GM21737 (cell line): ENCODE measurements at regions not wholly inside any gene's neighbourhood (a gene's known extent, or its start where the extent isn't known, plus 50 kb on each side); places are given as distances from the start of the nearest gene placed in this dataset.

Experiments used
- ATAC-seq: cut with Tn5 transposase; IDR thresholded peaks from one replicate; pipeline ENCODE4 v1.9.1; 2021; ENCODE audit warnings: mild to moderate bottlenecking, moderate library complexity; ENCODE audit not compliant: unreplicated experiment

DNA sequence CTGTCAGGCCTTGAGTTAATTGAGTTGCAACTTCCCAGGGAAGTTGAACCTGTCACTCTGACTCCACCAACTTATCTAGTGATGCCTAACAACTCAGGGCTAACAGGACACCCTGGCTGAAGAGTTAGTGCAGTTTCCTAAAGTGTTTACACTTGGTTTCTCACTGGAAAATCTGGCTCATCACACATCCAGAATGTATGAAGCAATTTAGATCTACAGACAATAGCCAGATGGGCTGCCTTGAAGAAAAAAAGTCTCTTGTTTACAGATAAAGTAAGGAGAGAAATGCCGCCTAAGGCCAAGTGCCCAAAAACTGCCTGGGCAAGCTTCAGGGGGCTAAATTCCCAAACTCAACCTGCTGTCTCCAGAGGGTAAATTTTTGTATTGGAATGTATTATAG is 446.3 kb upstream of the NCAM2 start:
- ATAC-seq = no peak

DNA sequence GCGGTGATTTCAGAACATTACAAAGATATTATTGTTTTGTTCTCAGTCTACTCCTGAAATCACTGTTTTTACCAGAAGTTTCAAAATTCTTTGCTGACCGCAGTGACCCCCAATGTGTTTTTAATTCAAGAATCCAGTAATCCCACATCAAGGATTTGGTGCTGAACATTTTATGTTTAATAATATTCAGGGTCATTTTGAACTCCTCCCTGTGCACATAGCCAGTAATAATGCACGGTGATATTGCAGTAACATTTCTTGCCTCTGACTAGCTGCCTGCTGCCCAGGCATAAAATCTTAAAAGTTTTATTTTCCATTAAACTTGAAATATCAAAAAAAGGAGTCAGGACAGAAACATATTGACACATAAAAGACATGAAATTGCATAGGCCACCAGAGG is 443.4 kb upstream of the NCAM2 start:
- ATAC-seq = no peak

DNA sequence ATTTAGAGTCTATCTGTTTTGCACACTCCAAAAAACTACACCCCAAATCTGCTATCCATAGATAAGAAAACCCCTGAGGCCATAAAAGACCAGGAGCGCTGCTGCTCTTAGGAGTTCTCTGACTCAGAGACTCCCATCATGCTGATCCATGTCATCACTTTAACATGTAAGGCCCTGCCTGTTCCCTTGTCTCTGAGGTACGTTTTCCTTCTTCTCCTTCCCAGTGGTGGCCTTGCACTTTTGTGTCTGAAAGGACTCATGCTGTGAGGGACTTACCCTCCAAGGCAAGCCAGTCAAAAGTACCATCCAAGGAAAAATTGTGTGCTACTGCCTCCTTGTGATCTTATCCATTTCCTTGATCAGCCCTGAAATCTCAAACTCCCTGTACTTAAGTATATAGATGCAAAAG is 427.4 kb upstream of the NCAM2 start:
- no peak for ATAC-seq

DNA sequence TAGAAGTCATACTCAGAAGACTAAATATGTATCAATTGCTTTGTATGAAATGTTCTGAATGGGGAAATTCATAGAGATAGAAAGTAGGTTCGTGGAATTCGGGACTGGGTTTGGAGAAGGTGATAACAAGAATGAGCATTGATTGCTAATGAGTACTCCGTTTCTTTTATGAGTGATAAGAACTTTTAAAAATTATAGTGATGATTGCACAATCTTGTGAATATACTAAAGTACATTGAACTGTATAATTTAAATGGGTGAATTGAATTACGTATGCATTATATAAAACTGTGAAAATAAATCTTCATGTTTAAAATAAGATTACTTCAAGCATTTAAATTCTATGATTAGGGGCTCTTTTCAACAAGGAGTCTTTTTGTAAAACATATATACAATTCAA is 425.6 kb upstream of the NCAM2 start:
- no peak for ATAC-seq

DNA sequence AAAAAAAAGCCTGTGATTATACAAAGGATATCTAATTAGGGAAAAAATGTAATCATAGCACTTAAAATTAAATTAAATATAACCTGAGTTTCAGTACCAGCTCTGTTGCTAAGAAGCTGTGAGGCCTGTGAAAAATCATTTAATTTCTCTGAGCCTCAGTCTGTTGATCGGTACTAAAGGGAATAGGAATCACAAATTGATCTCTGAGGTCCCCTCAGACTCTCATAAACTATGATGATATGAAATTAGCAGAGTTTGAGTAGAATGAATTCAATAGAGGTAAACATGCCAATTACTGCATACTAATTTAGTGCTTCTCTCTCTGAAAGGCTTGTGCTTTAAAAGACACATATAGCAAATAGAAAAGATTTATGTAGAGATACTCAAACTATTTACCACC is 416.8 kb upstream of the NCAM2 start:
- ATAC-seq = no peak

DNA sequence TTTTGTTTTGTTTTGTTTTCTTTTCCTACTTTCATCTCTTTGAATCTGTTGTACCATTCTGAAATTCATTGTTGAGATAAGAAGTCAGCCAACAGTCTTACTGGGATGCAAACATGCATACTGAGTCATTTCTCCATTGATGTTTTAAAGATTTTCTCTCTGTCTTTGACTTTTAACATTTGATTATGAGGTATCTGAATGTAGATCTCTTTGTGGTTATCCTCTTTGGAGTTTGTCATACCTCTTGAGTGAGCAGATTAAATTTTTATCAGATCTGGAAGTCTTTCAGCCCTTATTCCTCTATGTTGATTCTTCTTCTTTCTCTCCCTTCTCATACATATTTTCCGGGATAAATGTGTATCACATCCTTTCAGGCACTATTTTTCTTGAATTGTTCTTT is 406.9 kb upstream of the NCAM2 start:
- ATAC-seq = no peak

DNA sequence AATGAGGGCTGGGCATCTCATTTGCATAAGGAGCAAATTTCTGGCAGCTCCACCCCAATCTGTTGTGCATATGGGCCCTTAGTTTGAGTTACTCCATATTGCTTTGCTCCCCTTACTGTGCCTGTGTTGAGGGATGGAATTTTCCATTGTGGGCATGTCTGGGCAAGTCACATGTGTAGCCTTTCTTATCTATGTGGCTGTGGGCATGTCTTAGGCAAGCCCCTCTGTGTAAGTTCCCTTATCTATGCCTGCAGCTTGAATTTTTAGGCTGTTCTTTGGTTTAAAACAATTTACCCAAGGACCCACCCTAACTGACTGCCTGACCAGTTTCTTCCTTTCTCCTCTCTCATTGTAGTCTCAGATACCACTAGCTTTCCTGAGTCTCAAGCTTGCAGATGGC is 405.7 kb upstream of the NCAM2 start:
- ATAC-seq = no peak

DNA sequence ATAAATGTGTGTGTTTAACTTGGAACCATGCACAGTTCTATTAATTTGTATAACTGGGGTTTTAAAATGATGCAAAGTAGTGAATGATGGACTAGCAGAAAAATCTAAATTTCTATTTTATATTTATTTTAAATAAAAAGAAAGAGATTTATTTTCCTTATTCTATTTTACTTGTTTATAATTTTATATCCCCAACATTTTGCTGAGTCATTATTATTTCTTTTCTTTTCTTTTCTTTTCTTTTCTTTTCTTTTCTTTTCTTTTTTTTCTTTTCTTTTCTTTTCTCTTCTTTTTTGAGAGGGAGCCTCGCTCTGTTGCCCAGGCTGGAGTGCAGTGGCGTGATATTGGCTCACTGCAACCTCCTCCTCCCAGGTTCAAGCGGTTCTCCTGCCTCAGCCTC is 395.0 kb upstream of the NCAM2 start:
- ATAC-seq = no peak

DNA sequence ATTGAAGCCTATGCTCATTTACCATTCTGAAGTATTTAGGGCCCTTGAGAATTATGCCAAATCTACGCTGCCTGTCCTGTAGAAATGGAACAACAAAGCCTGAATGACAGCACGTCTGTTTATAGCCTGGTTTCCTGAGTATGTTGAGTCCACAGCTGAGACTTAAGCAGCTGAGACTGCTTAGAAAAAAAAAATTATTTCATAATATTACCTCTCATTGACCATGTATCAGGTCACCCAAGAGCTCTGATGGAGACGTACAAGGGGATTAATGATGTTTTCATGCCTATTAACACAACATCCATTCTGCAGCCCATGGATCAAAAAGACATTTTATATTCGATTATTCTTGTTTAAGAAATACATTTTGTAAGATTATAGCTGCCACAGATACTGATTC is 387.2 kb upstream of the NCAM2 start:
- no peak for ATAC-seq

DNA sequence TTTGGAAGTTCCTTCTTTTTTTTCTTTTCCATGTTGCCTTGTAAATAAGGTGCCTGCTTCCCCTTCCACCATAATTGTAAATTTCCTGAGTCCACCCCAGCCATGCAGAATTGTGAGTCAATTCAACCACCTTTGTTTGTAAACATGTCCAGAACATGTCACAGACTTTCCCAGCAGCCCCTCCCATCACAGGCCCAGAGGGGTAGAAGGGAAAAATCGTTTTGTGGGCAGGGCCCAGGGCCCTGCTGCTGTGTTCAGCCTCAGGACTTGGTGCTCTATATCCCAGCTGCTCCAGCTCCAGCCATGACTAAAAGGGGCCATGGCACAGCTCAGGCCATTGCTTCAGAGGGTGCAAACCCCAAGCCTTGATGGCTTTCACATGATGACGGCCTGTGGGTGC is 384.6 kb upstream of the NCAM2 start:
- ATAC-seq = no peak

DNA sequence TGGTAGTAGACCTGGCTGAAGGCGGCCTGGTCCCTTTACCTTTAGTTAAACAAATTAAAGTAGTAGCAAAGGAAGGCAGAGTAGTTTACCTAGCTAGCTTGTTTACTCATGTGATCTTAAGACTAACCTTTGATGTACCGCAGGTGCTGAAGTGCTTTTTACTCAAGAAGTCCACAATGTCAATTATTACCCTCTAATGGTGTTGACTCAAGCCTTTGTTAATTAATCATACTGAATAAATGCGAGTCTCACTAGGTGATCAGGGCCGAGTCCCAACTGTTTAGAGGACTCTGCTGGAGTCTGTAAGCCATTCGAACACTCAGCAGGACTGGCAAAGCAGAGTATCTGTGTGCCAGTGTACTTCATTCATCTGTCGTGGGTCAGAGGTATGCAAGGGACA is 381.1 kb upstream of the NCAM2 start:
- ATAC-seq = no peak

DNA sequence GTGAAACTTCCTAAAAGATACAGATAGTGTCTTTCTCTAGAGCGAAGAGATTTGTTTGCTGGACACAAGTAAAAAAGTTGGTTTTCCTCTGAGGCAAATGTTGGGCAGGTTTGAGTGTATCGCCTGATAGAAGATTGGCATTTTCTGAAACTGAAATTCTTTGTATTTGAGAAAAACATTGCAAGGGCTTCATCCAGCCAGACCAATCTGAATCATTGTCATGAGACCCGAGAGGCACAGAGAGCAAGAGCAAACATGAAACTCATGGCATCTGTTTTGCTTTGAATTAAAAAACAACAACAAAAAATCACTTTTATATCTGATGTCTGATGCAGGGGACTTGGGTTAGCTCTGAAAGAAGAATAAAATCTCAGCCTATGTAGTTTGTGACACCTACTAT is 379.3 kb upstream of the NCAM2 start:
- no peak for ATAC-seq

DNA sequence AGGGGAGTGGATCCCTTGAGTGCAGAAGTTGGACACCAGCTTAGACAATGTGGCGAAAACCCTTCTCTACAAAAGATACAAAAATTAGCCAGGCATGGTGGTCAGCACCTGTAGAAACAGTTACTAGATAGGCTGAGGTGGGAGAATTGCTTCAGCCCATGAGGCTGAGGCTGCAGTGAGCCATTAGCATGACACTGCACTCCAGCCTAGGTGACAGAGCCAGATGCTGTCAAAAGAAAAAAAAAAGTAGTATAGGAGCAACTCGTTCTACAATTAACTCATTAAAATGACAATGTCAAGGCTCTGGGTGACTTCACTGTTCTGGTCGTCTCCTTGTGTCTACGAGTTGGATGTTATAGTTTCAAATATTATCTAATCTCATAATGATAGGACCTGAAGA is 370.6 kb upstream of the NCAM2 start:
- ATAC-seq = no peak

DNA sequence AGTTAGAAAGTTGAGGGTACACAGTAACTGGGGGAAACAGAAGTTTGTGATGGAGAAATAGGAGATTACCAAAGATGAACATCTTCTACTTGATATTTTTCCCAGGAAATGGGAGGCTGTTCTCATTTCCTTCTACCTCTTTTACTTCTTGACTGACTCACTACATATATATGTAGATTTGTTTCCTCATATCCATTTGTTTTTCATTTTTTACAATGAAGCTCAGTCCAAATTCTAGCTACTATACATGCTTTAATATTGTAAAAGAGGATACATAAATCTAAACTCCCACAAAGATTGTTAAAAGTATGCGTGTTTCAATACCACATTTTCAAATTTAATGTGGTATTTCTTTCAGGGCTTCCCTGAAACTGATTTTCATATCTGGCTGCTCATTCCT is 366.6 kb upstream of the NCAM2 start:
- ATAC-seq = no peak

DNA sequence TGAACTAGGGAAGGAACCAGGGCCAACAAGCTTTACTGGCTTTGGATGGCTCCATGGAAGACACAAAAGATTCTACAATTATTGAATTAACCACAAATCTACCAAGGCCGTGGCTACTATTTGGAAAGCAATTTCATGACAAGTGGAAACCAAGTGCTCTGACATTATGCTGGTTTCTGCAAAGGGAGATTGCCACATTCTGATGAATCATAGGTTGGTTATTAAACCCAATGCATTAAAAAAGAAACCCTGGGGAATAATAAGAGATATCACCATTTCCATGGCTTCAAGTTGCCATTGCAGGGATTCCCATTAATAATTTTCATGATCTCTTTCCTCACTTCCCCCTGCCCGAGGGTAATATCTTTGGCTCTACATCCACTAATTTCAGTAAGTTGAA is 359.2 kb upstream of the NCAM2 start:
- ATAC-seq = no peak

DNA sequence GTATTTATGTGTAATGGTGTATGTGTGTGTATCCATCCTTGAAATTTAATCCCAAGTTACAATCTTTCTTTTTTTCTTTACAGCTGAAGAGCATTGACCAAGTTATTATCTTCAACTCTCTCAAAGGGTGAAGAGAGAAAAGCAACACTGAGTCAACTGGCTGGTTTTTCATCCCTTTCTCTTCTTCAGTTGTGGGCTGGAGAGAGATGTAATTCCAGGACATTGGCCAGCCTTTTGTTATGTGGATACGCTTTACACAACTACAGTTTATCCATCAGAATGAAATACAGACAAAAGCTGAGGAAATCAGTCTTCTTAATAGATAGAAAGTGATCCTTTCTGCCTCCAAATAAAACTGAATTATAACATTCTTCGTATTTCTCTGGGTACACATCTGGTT is 357.0 kb upstream of the NCAM2 start:
- no peak for ATAC-seq

DNA sequence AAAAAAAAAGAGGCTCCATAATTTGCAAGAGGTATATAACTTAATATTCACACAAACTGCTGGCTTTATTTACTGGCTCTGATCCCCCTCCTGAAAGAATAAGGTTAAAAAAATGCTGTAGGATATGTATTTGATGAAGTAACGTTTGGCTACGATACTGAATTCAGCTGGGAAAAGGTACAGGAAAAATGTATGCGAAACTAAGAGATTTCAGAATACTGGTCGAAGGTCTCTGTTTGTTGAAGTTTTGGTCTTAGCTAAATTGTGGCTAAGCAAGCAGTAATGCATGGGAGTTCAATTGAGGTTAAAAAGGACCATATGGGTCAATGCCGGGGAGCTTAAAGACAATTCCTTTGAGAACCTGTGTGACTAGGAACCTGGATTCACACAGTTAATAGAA is 355.5 kb upstream of the NCAM2 start:
- ATAC-seq = no peak

DNA sequence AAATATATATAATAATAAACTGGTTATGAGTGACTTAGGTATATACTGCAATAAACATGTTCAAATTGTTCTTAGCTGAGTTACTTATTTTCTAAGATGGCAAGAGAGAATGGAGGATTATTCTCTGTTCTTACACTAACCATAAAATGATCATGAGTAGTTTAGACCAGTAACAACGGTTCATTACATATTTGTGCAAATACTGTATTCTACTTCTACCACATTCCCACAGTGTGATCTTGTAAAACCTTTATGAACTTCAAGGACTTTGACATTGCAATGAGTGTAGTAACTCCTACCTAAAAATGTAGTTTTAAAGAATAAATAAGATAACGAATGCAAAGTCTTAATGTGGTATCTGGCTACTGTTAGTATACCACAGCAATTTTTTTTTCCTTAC is 353.7 kb upstream of the NCAM2 start:
- ATAC-seq = no peak

DNA sequence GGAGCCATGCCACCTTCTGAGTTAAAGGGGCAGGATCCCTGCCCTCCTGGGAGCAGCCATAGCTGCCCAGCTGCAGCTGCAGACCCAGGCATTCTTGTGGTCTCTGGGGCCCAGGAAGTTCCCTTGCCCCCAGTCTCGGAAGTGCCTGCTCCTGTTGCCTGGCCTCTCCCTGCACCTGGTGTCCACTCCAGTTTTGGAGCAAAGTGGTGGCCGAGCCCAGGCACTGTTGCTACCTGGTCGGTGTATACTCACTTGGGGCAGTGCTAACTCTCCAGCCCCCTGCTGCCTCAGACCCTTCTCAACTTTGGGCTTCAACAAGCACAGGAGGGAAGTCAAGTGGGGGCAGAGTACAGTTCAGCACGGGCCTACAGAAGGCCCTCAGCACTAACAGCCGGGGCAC is 352.9 kb upstream of the NCAM2 start:
- no peak for ATAC-seq

DNA sequence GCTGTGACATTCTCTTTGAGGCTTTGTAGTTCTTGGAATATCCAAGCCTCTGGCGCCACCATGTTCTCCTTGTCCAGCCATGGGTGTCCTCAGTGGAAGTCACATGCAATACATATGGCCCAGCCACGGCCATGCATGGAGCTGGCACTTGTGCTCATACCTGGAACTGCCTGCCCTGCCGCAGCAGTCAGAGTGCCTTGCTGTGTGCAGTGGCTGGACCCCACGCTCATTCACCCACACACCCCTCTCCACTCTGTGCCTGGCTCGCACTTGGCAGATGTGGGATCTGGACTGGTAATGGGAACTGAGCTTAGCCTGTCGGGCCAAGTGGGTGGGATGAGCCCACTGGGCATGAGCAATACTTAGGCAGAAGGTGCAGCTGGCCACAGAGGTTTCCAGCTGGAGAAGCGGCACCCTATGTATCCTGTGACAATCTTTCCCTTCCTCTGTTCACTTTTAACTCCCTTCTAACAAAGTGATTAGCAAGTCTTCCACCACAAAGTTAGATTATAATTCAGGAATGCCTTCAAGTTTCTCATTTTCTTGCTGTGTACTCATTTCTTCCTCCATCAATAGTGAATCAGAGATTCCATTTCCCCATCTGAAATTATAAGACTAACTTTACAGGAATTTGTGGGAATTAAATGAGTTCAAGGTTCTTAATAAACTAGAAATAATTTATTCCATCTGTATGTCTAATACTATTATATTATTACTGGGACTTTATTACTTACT is 351.6 kb upstream of the NCAM2 start:
- no peak for ATAC-seq

DNA sequence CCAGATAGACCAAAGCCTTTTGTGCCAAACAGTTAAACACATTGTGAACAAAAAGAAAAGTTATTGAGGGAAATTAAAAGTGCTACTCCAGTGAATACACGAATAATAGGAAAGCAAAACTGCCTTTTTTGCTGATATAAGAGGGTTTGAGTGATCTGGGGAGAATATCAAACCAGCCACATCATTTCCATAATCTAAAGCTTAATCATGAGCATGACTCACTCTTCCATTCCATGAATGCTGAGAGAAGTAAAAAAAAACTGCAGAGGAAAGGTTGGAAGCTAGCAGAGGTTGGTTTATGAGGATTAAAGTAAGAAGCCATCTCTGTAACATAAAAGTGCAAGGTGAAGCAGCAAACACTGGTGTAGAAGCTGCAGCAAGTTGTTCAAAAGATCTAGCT is 350.6 kb upstream of the NCAM2 start:
- no peak for ATAC-seq

DNA sequence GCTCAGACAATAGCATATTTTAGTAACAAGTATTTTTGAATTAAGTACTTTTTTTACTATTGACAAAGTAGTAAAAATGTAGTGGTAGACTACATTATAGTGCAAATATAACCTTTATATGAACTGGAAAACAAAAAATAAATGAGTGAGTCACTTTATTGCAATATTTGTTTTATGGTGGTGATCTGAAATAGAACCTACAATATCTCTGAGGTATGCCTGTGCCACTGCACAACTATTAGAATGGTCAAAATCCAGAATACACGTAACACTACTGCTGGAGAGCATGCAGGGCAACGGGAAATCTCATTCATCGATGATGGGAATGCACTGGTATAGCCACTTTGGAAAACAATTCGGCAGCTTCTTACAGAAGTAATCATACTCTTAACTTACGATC is 349.0 kb upstream of the NCAM2 start:
- ATAC-seq = no peak

DNA sequence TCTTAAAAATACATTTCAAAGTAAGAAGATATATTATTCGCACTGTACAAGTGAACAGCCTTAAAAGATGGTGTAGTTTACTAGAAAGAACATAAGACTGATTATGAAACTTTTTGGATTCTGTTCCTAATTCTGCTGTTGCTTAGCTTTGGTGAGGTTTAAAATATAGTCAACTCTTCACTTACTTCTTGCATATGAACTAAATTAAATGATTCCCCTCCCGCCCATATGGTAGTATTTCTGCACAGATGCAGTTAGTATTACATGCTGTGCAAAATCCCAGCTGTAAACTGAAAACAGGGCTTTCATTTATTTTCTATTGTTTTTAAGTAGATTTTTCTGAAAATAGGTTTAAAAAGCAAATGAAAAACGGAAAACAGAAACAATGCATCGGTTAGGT is 345.4 kb upstream of the NCAM2 start:
- no peak for ATAC-seq

DNA sequence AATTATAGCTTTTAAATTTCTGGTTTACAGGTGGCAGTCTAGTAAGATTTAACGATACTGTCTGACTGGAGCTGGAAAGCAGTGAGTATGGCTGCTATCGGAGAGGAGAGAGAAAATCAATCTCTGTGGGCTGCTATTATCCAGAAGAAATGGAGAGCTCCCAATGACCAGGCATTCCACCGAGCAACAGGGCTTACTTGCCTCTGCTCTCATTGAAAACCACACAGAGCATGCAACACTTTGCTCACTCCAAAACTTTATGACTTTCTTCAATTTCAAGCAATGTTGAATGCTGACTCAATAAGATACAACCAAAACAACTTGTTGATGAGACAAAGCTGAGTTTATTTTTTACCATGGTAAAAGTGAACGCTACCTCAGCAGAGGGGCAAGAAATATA is 337.0 kb upstream of the NCAM2 start:
- no peak for ATAC-seq
